GM18502 (cell line): ENCODE measurements at regions not wholly inside any gene's neighbourhood (a gene's known extent, or its start where the extent isn't known, plus 50 kb on each side); places are given as distances from the start of the nearest gene placed in this dataset.

Experiments
- ATAC-seq: cut with Tn5 transposase; IDR thresholded peaks from one replicate; pipeline ENCODE4 v1.9.1; 2021; ENCODE audit warnings: mild to moderate bottlenecking; ENCODE audit not compliant: unreplicated experiment, poor library complexity

DNA sequence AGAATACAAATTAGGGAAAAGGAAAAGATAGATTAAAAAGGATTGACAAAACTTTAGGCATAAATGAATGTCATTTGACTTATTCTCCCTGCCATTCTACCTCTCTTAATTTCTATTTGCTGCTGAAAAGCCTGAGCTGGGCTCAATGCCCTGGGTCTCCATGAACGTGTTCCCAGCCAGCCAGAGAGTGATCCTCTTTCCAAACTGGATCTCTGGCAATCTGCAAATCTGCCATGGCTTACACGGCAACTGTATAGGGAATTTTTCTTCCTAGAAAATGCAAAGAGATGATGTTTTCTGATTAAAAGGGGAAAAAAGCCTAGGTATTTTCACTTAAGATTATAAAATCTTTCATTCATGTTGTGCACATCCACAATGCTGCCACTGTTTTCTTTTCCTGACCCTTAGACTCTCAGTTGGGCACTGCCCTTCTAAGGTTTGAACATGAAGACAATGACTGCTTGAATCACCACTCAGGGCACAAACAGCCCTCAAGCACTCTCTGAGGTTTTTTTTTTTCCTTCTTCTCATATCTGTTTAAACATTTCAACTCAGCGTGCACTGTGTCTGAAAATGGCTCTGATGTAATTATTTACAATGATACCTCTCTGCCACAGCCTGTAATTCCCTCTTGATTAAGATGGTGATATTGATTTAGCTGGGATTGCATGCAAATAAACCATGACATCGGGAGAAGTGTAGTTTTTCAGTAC, 60.3 kb downstream of the DACT1 start:
- no peak for ATAC-seq

DNA sequence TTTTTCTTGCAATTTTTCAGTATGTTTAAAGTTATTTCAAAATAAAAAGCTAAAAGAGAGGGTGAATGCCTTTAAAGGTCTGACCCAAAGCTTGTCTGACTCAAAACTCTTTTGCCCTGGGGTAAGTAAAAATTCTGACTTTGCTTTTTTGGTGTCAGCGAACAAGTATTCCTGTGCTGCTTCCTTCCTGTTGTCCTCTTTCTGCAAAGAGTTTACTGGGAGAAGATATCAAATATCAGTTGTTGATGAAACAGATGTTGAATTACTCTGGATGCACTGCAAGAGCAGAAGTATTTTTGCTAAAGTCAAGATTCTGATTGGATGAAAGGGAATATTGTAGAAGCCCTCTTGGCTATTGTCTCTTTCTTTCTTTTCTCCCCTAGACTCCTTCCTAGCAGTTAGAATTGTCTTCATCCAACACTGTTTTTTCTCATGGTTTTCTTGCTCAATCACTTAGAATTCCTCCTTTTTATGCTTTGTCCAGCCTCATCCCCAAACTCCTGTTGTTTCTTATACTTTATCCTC, 62.0 kb downstream of the DACT1 start:
- ATAC-seq = no peak

DNA sequence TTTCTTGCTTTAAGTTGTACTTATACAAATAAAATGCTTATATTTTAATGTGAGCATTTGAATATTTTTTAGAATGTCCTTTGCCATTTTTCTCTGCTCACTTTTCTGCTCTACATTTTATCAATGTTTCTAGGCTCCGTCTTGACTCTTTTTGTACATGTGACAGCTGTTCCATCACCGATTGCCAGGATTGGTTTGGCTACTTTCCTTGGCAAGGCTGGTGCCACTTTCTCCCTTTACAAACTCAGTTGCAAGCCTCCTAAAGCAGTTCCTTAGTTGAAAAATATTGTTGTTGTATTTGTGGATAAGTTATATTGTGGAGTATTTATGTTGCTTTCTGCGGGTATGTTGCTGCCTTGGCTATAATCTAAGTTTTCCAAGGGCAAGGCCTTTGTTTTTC, 63.4 kb downstream of the DACT1 start:
- ATAC-seq = no peak

DNA sequence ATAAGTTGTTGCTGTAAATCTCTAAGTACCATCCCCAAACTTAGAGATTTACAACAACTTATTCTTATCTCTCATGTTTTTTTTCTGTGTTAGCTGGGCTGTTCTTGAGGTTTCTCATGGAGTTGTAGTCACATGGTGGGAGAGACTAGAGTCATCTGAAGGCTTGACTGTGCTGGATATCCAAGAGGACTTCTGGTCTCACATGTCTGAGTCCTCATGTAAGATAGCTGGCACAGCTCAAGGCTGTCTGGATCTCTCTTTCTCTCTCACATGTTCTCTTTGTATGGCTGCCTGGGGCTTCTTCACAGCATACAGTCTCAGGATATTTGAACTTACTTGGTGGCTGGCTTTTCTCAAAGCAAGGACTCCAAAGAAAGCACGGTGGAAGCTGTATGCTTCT, 63.8 kb downstream of the DACT1 start:
- no peak for ATAC-seq

DNA sequence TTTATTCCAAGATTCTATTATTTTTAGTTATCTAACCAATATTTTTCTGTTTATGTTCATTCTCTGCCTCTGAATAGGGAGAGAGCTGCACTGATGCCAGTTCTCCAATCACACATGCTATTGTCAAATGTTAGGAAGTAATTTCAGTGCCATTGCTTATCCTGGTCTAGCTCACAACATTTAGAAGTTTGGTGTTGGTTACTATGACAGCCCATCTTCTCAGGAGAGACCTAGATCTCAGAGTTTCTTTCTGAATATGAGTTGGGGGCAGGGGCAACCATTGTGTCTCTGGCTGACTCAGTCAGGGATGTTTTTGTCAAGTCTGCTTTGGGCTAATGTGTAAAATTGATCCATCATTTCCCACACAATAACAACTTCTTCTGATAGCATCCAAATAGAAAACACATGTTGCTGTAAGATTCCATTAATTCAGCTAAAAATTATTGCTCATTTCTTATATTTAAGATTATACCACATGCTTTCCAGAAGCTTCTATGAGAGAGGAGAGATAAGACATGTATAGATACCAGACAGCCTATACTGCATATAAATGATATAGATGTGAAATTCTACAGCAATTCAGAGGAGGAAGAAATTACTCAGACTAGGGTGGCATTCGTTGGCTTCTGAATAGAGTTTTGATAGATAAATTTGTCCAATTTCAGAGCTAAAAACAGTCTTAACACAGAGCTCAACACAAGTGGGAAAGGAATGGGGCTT, 64.8 kb downstream of the DACT1 start:
- no peak for ATAC-seq

DNA sequence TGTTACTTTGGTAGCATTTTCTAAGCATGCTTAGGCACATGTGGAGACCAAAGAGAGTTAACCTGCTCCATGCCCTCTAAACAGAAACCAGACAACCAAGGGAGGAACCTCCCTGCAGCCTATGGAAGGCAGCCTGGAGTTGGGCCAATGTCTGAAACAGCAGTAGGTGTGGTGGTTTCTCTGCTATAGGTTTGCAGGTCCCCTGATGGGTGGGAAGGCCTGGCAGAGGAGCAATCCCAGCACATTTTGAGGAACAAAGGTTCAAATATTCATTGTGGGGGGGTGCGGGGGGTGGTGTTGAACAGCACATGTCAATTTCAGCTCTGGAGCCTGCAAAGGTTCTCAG, 65.4 kb downstream of the DACT1 start:
- no peak for ATAC-seq

DNA sequence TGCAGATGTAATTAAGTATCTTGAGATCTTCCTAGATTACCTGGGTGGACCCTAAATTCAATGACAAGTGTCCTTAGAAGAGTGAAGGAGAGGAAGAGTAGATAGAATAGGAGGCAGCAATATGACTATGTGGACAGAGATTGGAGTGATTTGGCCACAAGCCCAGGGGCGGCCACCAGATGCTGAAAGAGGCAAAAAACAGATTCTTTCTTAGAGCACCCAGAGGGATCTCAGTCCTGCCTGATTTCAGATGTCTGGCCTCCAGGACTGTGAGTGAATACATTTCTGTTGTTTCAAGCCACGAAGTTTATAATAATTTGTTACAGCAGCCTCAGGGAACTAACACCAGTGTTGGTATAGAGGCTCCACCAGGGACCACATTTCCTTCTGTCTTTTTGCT, 67.3 kb downstream of the DACT1 start:
- no peak for ATAC-seq

DNA sequence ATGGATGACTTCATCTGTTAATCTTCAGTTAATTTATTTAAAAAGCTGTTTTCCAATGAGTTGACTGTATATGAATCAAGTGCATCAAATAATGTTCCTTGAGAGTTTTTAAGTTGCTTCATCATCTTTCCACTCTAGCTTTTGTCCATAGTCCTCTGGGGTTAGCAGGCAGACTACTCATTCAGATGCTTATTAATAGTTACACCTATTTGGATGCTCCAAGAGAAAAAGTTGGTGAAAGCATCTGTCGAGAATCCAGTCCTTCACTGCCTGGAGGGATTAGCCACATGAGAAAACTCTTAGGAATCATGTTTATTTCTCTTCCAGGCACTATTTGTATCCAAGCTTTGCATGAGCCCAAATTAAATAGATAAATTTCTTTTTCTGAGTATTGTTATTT, 70.2 kb downstream of the DACT1 start:
- ATAC-seq = no peak

DNA sequence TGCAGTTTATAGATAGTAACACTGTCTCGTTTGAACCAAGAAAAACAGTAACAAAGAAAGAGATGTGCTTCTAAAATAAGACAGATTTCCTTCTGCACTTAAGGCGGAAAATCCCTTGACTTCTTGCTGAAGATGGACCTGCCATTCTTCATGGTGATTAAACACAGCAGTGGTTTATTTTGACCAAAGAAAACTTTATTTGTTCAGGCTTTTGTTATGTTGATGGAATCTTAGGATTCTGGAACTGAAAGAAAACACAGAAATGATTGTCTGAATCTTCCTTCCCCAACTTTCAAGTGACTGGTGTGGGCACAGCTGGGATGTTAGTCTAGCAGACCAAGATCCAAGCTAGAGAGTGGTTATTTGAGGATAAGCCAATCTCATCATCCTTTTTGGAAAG, 72.2 kb downstream of the DACT1 start:
- ATAC-seq = no peak

DNA sequence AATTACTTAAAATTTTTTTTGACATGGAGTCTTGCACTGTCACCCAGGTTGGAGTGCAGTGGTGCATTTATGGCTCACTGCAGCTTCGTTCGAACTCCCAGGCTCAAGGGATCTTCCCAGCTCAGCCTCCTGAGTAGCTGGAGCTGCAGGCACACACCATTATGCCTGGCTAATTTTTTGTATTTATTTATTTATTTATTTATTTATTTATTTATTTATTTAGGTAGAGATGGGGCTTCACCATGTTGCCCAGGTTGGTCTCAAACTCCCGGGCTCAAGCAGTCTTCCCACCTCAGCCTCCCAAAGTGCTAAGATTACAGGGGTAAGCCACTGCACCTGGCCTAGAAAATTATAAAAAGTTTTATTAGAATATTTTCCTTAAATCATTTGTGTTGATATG, 73.6 kb downstream of the DACT1 start:
- ATAC-seq = no peak

DNA sequence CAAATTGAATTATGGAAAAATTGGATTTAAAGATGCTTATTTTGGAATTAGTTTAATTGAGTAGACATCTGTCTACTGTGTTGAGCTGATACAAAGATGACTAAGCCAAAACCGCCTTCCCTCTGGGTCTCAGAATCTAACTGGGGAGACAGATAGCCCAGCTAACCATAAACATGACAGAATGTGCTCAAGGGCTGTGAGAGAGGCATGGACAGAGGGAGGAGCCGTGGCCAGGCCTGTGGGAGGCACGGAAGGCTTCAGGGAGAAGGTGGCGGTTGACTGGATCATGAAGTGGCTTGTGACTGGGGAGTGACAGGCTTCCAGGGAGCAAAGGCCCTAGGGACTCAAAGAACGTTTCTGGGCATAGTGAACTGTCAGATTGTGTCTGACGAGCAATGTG, 74.6 kb downstream of the DACT1 start:
- ATAC-seq = no peak

DNA sequence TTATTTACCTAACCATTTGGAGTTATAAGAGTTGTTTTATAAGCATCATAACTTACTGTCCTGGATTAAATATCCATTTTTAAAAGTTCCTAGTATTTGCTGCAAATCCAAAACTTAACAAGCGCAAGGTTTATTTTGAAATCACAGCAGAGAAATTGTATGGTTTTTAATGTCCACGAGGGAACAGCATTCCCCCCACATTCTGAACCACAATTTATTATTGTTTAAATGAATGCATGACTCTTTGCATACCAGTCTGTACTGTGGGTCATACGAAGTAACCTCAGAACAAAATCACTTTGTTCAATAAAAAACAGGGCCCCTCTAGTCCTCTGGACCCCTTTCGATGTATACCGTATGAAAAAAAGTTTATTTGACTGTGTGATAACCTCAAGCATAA, 75.9 kb downstream of the DACT1 start:
- ATAC-seq = no peak

DNA sequence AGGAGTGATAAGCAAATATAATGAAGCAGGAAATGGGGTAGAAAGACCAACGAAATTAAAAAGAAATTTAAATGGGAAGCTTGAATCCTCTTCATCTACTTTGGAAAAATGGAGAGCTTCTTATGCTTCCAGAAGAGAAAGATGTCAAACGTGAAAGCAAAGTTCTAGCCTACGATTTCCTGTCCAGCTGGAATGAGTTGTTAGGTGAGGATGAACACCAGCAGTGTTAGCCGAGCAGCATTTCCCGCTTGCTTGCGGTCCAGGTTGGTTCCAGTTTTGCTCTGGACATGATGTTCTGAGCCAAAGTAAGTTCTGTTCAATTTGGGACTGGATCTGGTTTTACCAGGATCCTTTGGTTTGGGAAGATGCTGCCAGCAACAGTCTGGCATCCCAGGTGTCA, 78.9 kb downstream of the DACT1 start:
- ATAC-seq = no peak

DNA sequence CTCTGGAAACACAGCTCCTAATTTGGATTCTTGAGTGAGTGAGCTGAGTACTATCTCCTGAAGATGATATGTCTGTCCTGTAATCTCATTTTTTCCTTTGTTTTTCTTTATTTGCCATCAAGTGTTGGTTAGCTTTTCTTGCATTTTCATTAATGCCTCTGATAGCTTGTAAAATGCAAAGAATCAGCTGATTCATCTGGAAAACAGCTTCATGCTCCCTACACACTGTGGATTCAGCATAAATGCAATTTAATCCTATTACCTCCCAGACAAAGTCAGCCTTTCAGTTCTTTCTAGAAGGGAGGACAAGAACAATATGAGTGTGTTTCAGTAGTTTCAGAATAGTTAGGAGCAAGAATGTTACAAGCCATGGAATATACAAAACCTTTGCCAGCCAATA, 79.4 kb downstream of the DACT1 start:
- no peak for ATAC-seq

DNA sequence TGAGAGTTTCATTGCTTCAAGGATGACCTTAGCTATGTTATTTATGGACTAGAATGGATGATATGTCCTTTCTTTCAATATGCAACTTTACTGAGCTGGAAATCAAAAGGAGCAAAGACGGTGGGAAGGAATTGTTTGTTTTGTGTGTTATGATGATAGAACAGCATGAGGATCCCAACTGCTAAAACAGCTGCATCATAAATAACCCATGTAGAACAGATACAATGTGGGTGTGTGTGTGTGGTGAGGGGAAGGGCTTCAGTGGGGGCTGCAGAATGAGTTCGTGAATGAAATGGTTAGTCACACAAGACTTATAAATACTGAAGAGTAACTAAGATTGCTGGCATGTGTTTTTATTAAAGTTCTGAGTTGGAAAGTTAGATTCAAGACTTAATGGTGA, 80.1 kb downstream of the DACT1 start:
- no peak for ATAC-seq

DNA sequence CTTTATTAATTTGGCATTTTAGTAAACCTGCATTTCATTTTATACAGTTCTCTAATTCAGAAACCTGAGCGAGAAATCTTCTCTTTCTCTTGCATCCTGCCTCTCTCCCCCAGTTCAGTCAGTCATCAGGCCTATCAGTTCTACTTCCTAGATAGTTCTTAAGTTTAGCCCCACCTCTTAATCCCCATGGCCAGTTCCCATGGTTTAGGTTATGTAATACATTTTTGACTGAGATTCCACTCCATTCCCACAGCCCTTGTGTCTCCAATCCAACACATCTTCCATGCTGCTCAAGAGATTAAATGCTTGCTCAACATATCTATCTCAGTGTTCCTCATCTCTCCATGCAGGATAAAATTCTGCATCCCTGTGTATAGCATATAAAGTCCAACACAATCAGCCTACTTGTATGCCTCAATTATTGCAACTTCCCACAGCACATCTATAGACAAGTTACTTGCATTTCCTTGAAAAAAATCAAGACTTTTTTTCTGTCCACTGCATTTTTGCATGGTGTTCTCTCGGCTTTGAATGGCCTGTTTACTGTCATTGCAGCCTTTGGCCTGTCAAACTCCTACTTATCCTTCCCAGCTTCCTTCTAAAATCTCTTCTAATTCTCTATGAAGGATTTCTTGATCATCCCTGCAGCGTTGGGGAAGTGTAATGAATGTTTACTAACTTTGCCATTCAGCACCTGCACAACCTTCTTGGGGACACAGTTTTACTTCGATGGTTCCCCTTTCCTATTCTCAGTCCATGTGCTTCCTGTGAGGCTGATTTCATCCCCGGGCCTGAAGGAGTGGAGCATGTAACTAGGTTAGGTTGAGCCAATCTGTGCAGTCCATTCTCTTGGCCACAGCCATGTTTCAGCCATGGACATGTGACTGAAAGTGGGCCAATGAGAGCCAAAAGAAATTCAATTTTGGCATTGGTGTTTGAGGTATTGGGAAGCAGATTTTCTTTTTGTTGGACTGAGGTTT, 80.8 kb downstream of the DACT1 start:
- ATAC-seq = no peak

DNA sequence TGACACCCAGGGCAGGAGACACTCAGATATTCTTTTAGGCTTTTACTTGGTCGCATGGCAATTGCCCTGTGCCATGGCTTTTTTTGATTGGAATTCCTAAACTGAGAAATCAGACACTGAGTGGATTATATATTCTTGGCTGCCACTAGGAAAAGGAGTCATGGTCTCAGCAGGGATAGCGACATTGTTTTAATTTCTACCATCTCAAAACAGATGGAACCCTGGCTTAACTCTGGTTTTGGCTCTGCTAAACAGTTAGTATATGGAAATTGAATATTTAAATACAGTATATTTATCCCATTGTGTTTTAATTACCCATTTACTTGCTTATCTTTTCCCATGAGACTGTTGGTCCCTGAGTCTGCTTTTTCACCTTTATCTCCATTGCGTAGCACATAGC, 84.0 kb downstream of the DACT1 start:
- no peak for ATAC-seq

DNA sequence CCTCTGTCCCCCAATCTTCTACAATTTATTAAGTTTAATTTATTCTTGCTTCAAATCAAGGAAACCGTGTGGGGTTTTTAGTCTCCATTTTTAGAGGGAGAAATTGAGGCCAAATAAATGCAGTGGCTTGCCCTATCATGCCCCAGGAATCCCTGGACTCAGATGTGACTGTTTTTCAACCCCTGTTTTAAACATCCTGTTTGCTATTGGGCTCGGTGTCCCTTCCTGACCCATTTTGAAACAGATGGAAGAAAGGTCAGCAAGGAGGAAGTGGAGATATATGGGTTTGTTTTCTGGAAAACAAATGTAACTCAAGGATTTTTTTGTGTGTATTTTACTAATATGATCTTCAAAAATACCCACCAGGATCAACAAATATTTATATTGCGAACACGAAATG, 84.7 kb downstream of the DACT1 start:
- no peak for ATAC-seq

DNA sequence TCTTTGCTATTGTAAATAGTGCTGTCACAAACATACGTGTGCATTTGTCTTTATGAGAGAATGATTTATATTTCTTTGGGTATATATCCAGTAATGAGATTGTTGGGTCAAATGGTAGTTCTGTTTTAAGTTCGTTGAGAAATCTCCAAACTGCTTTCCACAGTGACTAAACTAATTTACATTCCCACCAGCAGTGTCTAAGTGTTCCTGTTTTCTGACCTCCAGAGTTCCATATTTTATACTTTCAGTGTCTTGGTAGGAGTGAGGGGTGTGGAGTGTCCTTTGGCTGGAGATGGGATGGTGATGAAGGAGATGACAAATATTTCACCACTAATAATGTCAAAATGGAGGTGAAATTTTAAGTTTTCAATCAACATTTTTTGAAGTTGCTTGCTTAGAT, 86.4 kb downstream of the DACT1 start:
- no peak for ATAC-seq

DNA sequence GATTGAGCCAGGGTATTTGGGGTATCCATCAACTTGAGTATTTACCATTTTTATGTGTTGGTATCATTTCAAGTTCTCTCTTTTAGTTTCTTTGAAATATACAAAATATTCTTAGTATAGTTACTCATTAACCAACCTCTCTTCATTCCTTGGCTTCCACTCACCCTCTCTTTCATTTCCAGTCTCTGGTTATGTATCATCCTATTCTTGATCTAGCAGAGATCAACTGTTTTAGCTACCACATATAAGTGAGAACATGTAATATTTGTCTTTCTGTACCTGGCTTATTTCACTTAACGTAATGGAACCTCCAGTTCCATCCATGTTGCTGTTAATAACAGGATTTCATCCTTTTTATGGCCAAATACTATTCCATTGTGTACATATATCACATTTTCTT, 86.9 kb downstream of the DACT1 start:
- ATAC-seq = no peak

DNA sequence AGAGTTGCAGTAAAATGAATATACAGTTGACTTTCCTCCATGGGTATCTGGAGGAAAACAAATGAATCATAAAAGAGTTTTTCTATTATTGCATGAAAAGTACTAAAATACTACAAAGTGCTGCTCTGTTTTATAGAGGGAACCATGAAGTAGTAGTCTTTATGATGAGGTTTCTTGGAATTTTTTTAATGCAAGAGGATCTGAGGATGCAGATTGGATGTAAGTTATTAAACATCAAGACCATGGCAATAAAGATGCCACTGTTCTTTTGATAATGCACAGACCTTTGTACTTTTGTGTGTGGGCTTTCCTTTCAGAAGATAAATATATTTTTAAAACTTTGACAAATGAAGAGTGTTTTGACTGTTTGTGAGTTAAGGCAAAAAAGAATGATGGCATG, 87.5 kb downstream of the DACT1 start:
- no peak for ATAC-seq
